ENCODE measurements at regions not wholly inside any gene's neighbourhood (a gene's known extent, or its start where the extent isn't known, plus 50 kb on each side); places are given as distances from the start of the nearest gene placed in this dataset.

GRCh38 chr7:12862146-12862545 is 174.7 kb downstream of the ARL4A start:
- TF ChIP-seq CTCF (IDR thresholded peaks at IDR 0.05; ENCODE audit: low read depth, low read length, poor library complexity, severe bottlenecking), result no peak
- no peak for TF ChIP-seq EZH2phosphoT487 (IDR thresholded peaks at IDR 0.05; ENCODE audit: borderline replicate concordance, low read length)

Data from DOHH2 (cell line).